GM18951 (cell line): ENCODE measurements at regions not wholly inside any gene's neighbourhood (a gene's known extent, or its start where the extent isn't known, plus 50 kb on each side); places are given as distances from the start of the nearest gene placed in this dataset.
A peak's percentile ranks its signal among the peaks of the same experiment; 100 is the strongest.
"Not testable (repeated sequence)": the region's sequence is repeated elsewhere in the genome, so short reads cannot be mapped to it uniquely, and the experiment has no call there.

Experiments used
- POLR2A ChIP-seq: IDR thresholded peaks from 4 replicates; pipeline ENCODE4 v1.6.1; 2011; ENCODE audit warnings: mild to moderate bottlenecking; ENCODE audit not compliant: insufficient read length, insufficient read depth; ENCODE audit errors: extremely low read depth
- in situ Hi-C: fragments of 300-500 bp; cut with MboI; formaldehyde crosslinking; loops from one replicate; pipeline ENCODE4 v1.12.0; 2022; ENCODE audit warnings: low sequenced_read_pairs, mixed read lengths, inconsistent platforms; ENCODE audit not compliant: unreplicated experiment

GRCh38 chr13:21291840-21292239 lies 115.4 kb downstream of the MRPL57 start:
- in situ Hi-C loops: no loop called here
- no peak for TF ChIP-seq POLR2A

DNA sequence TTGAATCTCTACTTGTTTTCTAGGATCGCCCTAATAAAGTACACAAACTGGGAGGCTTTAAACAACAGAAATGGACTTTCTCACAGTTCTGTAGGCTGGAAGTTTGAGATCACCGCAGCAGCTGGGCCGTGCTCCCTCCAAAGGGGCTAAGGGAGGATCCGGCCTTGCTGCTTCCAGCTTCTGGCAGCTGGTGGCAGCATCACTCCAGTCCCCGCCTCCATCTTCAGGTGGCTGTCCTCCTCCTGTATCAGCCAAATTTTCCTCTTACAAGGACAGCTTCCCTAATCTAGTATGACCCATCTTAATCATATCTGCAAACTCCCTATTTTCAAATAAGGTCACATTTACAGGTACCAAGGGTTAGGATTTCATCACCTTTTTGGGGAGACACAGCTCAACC lies 120.5 kb downstream of the MRPL57 start:
- in situ Hi-C loops: loop anchor here (5.0 kb wide), 1 partner anchor 175 kb away; no protein-coding TSS in a partner anchor

GRCh38 chr13:21297447-21297846 lies 121.0 kb downstream of the MRPL57 start:
- TF ChIP-seq POLR2A: no peak
- in situ Hi-C loops: loop anchor here (5.0 kb wide), 1 partner anchor 175 kb away; no protein-coding TSS in a partner anchor

DNA sequence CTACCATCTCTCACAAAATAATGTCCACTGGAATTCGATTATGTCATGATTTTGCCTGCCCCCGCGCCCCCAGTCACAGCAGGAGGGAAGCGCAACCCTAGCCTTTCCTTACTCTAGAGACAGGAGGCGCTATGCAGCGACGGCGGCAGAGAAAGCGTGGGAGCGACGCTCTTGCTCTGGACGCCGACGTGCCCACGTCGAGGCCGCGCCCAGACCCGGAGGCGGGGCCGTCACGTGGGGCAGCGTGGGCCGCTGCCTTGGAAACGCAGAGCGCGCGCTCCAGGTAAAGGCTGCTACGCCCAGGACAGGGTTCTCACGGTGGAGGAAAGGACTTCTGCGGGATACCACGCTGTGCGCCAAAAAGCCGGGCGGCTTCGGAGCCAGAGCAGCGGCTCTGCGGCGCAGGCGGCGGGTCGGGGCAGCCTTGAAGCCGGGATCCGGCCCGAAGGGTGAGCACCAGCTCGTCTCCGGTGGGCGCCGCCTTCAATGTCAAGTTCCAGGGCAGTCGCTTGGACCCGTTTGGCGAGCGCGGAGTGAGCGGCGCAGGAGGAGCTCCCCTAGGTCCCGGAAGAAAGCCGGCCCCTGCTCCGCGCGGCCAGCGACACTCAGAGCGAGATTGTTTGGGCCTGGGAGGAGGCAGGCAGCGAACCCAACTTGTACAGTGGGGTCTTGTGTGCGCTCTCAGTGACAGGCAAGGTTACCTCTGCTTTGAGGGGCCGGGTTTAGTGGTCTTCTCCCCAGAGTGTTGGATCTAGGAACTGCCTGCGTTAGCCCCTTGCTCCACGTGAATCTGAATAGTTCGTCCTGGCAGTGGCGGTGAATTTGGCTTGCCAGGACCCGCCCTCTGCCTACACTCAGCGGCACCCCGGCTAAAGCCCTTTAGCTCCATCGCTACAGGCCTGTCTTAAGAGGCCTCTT lies 121.7 kb downstream of the MRPL57 start:
- in situ Hi-C loops: loop anchor here (5.0 kb wide), 1 partner anchor 174 kb away; no protein-coding TSS in a partner anchor
- TF ChIP-seq POLR2A: peak; percentile 45

DNA sequence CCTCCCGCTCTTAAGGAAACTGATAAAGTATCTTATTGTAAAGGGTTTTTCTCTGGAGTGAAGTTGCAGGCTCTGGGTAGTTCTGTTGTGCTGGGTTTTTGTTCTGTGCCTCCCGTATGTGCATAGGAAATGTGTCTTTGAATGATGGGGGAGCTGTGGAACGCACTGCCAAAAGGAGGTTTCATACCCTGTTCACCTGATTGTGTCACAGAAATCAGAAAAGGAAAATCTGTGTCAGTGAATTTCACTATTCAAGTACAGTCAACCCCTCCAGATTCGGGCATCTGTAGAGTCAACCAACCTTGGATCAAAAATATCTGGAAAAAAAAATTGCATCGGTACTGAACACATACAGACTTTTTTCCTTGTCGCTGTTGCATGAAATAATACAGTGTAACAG lies 127.8 kb downstream of the MRPL57 start:
- in situ Hi-C loops: no loop called here
- TF ChIP-seq POLR2A: no peak

- in situ Hi-C loops: not testable (repeated sequence)
Observed at GRCh38 chr13:21306300-21307073, 130.0 kb downstream of the MRPL57 start.

DNA sequence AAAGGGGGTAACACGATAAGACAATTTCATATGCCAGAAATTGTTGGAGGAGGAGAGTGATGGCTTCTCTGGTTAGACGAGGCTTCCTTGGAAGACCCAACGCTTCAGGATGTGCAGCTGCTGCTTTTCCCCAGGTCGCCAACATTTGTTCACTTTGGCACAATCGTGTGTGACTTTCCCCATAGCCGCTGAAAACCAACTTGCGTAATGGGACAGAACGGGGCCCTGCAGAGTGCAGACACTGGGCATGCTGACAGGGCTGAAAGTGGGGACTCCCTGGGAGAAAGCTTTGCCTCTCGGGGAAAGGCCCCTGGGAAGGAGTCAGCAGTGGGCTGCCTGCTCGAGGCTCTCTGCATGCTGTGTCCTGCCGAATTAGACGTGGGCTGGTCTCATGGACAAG lies 130.7 kb downstream of the MRPL57 start:
- in situ Hi-C loops: not testable (repeated sequence)

- in situ Hi-C loops: no loop called here
- no peak for TF ChIP-seq POLR2A
Observed at GRCh38 chr13:21308906-21309305, 132.4 kb downstream of the MRPL57 start.

GRCh38 chr13:21309542-21310172 lies 133.2 kb downstream of the MRPL57 start:
- TF ChIP-seq POLR2A: no peak
- in situ Hi-C loops: no loop called here

GRCh38 chr13:21310220-21310619 lies 133.8 kb downstream of the MRPL57 start:
- in situ Hi-C loops: no loop called here

GRCh38 chr13:21314976-21315375 lies 138.5 kb downstream of the MRPL57 start:
- in situ Hi-C loops: not testable (repeated sequence)

More at GRCh38 chr13:21310220-21310619, 133.8 kb downstream of the MRPL57 start:
- no peak for TF ChIP-seq POLR2A

DNA sequence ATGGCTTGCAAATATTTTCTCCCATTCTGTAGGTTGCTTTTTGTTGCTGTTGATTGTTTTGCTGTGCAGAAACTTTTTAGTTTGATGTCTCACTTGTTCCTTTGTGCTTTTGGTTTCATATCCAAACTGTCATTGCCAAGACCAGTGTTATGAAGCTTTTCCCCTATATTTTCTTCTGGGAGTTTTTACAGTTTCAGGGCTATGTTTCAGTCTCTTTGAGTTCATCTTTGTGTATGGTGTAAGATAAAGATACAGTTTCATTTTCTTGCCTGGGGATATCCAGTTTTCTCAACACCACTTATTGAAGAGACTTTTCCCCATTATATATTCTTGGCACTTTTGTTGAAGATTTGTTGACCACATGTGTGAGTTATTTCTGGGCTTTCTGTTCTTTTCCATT lies 139.9 kb downstream of the MRPL57 start:
- TF ChIP-seq POLR2A: no peak

DNA sequence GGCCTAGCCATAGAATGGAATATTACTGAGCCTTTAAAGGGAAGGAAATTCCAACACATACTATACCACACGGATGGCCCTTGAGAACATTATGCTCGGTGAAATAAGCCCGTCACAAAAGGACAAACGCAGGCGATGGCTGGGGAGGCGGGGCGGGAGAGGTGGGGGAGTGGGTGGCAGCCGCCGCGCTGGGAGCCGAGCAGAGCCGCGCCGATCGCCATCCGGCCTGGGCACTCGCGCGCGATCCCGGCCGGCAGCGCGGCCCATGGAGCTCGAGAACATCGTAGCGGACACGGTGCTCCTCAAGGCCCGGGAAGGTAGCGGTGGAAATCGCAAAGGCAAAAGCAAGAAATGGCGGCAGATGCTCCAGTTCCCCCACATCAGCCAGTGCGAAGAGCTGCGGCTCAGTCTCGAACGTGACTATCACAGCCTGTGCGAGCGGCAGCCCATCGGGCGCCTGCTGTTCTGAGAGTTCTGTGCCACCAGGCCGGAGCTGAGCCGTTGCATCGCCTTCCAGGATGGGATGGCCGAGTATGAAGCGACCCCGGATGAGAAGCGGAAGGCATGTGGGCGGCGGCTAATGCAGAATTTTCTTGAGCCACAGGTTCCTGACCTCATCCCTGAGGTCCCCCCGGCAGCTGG lies 140.1 kb downstream of the ZDHHC20 start:
- in situ Hi-C loops: no loop called here
- no peak for TF ChIP-seq POLR2A

More for the DNA sequence above, 139.9 kb downstream of the MRPL57 start:
- in situ Hi-C loops: no loop called here
